ENCODE measurements at regions not wholly inside any gene's neighbourhood (a gene's known extent, or its start where the extent isn't known, plus 50 kb on each side); places are given as distances from the start of the nearest gene placed in this dataset.

- no peak for TF ChIP-seq POLR2AphosphoS5 (IDR thresholded peaks at IDR 0.05; ENCODE audit: low read depth)
- TF ChIP-seq REST (IDR thresholded peaks at IDR 0.05; ENCODE audit: insufficient replicate concordance, low read depth), result no peak
- TF ChIP-seq SPI1 (IDR thresholded peaks at IDR 0.05; ENCODE audit: borderline replicate concordance, low read depth), result no peak
- no peak for TF ChIP-seq GABPA (IDR thresholded peaks at IDR 0.05; ENCODE audit: low read depth)
- no peak for TF ChIP-seq CTCF (IDR thresholded peaks at IDR 0.05; ENCODE audit: insufficient read depth, low read length)
- Histone ChIP-seq H3K27ac (replicated peaks) (no peak overlapping the region), H3K27me3 (ENCODE audit: insufficient read depth, poor library complexity, severe bottlenecking) (no peaks in the 10 kb centered on the region), H3K4me3 (replicated peaks; ENCODE audit: insufficient read depth, low read length) (no peak overlapping the region)
- DNase-seq (ENCODE audit: low read depth in 1 of 2, low spot score in 1 of 2), result no peak
Measured at GRCh38 chr18:67145586-67146292, 370.8 kb downstream of the DSEL start.

GRCh38 chr18:67144329-67144728, 372.2 kb downstream of the DSEL start:
- TF ChIP-seq REST (IDR thresholded peaks at IDR 0.05; ENCODE audit: insufficient replicate concordance, low read depth) (no peak), SPI1 (IDR thresholded peaks at IDR 0.05; ENCODE audit: borderline replicate concordance, low read depth) (no peak), CTCF (IDR thresholded peaks at IDR 0.05; ENCODE audit: insufficient read depth, low read length) (no peak), GABPA (IDR thresholded peaks at IDR 0.05; ENCODE audit: low read depth) (no peak), POLR2AphosphoS5 (IDR thresholded peaks at IDR 0.05; ENCODE audit: low read depth) (no peak)
- DNase-seq (ENCODE audit: low read depth in 1 of 2, low spot score in 1 of 2), result no peak
- Histone ChIP-seq H3K4me3 (replicated peaks; ENCODE audit: insufficient read depth, low read length) (no peak overlapping the region), H3K27me3 (ENCODE audit: insufficient read depth, poor library complexity, severe bottlenecking) (no peaks in the 10 kb centered on the region), H3K27ac (replicated peaks) (no peak overlapping the region)

- H3K27me3 ChIP-seq (ENCODE audit: insufficient read depth, poor library complexity, severe bottlenecking), result no peaks in the 10 kb centered on the region
- TF ChIP-seq POLR2AphosphoS5 (IDR thresholded peaks at IDR 0.05; ENCODE audit: low read depth), result no peak
- no peak for TF ChIP-seq SPI1 (IDR thresholded peaks at IDR 0.05; ENCODE audit: borderline replicate concordance, low read depth)
- TF ChIP-seq REST (IDR thresholded peaks at IDR 0.05; ENCODE audit: insufficient replicate concordance, low read depth), result no peak
- TF ChIP-seq CTCF (IDR thresholded peaks at IDR 0.05; ENCODE audit: insufficient read depth, low read length), result no peak
- no peak for TF ChIP-seq GABPA (IDR thresholded peaks at IDR 0.05; ENCODE audit: low read depth)
- no peak overlapping the region for H3K27ac ChIP-seq (replicated peaks)
- no peak overlapping the region for H3K4me3 ChIP-seq (replicated peaks; ENCODE audit: insufficient read depth, low read length)
- no peak for DNase-seq (ENCODE audit: low read depth in 1 of 2, low spot score in 1 of 2)
Measured at GRCh38 chr18:67143028-67143427, 373.5 kb downstream of the DSEL start.
